PFSK-1 (cell line): ENCODE measurements at regions not wholly inside any gene's neighbourhood (a gene's known extent, or its start where the extent isn't known, plus 50 kb on each side); places are given as distances from the start of the nearest gene placed in this dataset.

Experiments
- FOXP2 ChIP-seq: optimal IDR thresholded peaks from 2 replicates; pipeline ENCODE3; 2011; ENCODE audit warnings: borderline replicate concordance, control low read depth, inconsistent platforms; ENCODE audit not compliant: insufficient read depth; ENCODE audit errors: extremely low read length, extremely low read depth
- POLR2AphosphoS5 ChIP-seq: IDR thresholded peaks from 2 replicates; pipeline ENCODE4 v1.6.1; 2012; ENCODE audit warnings: low read depth, mild to moderate bottlenecking, control low read depth, low read length, moderate library complexity
- REST ChIP-seq, 2 experiments: IDR thresholded peaks; 2 replicates each; pipeline versions ENCODE4 v1.6.1 to v1.8.0; 2011 to 2012; ENCODE audit warnings: low read depth in 2 of 2, low read length in 2 of 2, control low read depth in 1 of 2, inconsistent platforms in 1 of 2, mild to moderate bottlenecking in 1 of 2, moderate library complexity in 1 of 2; ENCODE audit not compliant: insufficient read depth in 1 of 2
- SIN3A ChIP-seq: IDR thresholded peaks from 2 replicates; pipeline ENCODE4 v1.6.1; 2012; ENCODE audit warnings: mild to moderate bottlenecking, low read length, moderate library complexity, borderline replicate concordance; ENCODE audit not compliant: insufficient read depth
- TAF1 ChIP-seq: IDR thresholded peaks from 2 replicates; pipeline ENCODE4 v1.6.1; 2012; ENCODE audit warnings: low read length, control low read depth, borderline replicate concordance; ENCODE audit not compliant: insufficient read depth

GRCh38 chr13:66048888-66049287, 1181.2 kb downstream of the PCDH9 start:
- TF ChIP-seq REST (IDR thresholded peaks at IDR 0.05; ENCODE audit: insufficient read depth in 1 of 2, low read depth in 2 of 2, low read length in 2 of 2) (no peak), POLR2AphosphoS5 (no peak), TAF1 (no peak), SIN3A (no peak), FOXP2 (no peak)
